Superior temporal gyrus (tissue), 1 donor: ENCODE measurements at regions not wholly inside any gene's neighbourhood (a gene's known extent, or its start where the extent isn't known, plus 50 kb on each side); places are given as distances from the start of the nearest gene placed in this dataset.

Experiments used
- DNase-seq: peaks from one replicate; pipeline ENCODE4 v3.0.0-alpha.2; 2016; ENCODE audit errors: extremely low spot score

GRCh38 chr4:12178614-12179610, 750.2 kb upstream of the HS3ST1 start:
- DNase-seq: no peak

DNA sequence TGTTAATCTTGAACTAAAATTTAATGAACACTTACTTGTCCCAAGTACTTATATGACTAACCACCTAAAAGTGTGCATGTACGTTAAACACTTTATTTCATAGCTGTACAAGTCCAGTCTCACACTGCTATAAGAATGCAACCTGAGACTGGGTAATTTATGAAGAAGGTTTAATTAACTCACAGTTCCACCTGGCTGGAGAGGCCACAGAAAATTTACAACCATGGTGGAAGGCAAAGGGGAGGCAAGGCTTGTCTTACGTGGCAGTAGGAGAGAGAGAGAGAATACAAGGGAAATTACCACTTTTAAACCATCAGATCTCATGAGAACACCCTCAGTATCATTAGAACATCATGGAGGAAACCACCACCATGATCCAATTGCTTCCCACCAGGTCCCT, 748.7 kb upstream of the HS3ST1 start:
- no peak for DNase-seq

- no peak for DNase-seq
Observed at GRCh38 chr4:12173496-12173895, 744.8 kb upstream of the HS3ST1 start.

DNA sequence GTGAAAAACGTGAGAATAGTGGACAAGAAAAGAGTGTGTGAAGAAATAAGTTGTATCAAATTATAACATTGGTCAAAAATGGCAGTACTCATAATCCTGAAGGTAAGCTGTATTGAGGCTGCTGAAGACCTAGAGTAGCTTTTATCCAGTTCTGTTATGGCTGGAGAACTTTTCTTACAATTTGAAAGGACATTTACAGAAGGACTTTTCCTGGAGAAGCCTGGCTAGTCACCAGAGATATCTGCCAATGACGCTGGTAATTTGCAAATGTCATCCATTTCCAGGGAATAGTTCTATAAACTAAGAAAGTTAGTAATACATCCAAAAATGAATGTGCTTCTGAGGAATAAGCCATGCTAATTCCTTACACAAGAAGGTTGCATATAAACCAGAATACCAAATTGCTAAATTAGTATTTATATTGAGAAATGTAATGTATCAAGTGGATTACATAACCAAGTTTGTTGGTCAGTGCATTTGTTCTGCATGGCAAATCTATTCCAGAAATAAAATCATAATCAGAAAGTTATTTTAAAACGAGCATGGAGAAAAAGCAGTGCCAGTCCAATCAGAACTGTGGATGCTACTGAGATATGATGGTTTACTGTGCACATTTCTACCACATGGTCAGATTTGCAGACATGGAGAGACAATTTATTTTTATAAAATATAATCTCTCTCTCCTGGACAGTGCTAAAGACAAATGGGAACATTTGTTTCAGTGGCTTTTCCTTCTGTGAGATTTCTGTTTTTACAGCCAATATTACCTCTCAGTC, 743.7 kb upstream of the HS3ST1 start:
- no peak for DNase-seq

- DNase-seq: no peak
Observed at GRCh38 chr4:12170308-12170707, 741.6 kb upstream of the HS3ST1 start.

DNA sequence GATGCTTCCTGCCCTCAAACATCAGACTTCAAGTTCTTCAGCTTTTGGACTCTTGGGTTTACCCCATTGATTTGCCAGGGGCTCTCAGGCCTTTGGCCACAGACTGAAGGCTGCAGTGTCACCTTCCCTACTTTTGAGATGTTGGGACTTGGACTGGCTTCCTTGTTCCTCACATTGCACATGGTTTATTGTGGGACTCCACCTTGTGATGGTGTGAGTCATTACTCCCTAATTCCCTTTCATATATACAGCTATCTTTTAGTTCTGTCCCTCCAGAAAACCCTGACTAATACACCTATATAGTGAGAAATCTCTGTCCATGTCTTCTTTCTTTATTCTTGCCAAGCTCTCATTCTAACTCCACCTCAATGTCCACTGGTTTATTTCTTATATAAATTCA, 736.9 kb upstream of the HS3ST1 start:
- no peak for DNase-seq

- DNase-seq: no peak
Observed at GRCh38 chr4:12146339-12146738, 717.6 kb upstream of the HS3ST1 start.

DNA sequence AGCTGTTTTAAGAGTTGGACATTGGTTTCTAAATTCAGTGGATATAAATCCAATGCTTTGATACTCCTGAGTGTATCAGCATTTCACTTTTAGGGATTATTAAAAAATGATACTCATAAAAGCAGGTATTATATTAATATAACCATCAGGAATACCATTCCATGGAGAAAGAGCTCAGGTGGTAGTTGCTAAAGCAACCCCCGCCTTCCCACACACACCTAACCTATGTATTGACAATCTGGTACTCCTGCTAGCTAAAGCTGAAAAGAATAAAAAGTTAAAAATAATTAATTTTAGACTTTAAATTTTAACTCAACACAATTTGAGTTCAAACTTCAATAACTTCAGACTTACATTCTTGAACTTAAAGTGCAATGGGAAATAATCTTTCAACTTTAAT, 717.1 kb upstream of the HS3ST1 start:
- DNase-seq: no peak

DNA sequence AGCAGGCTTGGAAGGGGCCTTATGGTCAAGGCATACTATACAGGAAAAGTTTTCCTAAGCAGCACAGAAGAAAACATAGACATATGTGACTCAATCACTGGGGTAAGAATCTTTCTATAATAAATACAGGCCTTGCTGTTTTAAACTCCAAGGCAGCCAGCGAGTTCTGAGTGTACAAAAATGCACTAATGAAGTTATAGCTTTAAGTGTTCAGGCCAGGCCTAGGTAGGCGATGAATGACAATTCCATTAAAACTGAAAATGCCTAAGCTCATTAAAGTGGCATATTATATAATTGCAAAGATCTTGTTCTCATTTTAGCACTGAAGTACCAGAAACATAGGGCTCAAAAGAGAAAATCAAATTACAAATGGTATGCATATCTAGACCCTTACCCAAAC, 716.4 kb upstream of the HS3ST1 start:
- DNase-seq: no peak

DNA sequence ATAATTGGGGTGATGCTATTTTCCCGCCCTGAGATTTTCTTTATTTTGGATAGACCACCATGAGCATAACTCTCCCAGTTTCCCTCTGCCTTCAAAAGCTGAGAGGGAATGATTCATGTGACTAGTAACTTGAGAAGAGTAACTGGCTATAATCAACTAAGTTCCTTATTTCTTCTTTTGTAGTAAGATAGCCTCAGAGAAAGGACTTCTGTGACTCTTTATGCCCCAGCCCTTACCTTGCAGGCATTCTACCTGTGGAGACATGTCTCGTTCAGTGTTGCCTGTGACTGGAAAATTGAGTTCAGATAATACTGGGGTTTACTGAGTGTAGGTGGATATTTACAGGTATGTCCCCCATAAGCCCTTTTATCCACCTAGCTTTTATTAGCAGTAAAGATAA, 715.4 kb upstream of the HS3ST1 start:
- DNase-seq: no peak

DNA sequence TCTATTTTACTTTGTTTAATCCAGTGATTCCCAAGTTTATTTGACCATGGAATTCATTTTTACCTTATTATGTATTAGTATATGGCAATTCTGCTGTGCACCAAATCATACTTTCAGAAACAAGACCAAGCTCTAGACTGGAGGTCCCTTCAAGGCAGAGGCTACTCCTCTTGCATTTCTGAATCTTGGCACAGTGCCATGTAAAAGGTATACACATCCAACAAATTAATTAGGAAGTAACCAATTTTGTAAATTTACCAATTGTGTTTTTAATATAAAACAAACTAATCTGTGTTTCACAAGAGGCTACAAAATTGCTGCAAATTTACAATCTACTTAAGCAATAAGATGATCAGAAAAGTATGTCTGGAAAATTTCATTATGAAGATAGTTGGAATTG, 712.2 kb upstream of the HS3ST1 start:
- no peak for DNase-seq

DNA sequence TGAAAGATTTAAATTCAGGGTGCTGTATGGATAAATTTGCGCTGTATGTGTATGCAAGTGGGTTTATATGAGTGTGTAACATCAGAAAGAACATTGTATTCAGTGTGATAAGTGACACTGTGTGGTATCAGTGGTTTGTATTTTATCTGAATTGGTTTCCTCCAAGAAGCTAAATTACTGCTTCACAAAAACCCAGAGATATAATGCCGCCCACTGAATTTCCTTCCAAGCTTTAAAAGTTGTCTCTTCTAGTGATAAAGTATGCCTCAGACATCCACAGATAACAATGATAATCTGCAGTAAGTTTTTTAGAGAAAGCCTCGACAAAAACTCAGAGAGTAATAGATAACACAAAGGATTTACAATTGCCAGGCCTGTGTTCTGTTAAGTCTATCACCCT, 710.6 kb upstream of the HS3ST1 start:
- no peak for DNase-seq

- no peak for DNase-seq
Observed at GRCh38 chr4:12138488-12138887, 709.8 kb upstream of the HS3ST1 start.

- no peak for DNase-seq
Observed at GRCh38 chr4:12137575-12137974, 708.9 kb upstream of the HS3ST1 start.

- DNase-seq: no peak
Observed at GRCh38 chr4:12126474-12126873, 697.8 kb upstream of the HS3ST1 start.

DNA sequence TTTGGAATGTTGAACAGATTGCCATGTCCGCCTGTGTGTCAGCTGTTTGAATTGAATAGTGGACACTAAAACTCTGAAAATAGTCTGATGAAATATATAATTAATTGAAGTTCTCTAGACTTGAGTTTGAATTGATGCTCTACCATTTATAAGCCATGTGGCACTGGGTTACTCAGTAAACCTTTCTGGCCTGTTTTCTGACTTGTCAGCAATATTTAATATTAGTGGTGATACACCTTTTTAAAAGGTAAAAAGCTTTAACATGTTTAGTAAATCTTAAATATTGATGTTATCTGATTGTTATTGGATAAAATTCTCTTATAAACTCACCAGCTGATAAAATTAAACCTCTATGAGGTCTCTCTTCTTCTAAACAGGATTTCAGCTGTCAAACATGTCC, 695.4 kb upstream of the HS3ST1 start:
- no peak for DNase-seq

GRCh38 chr4:12123707-12124106, 695.0 kb upstream of the HS3ST1 start:
- DNase-seq: no peak

- no peak for DNase-seq
Observed at GRCh38 chr4:12122316-12122715, 693.6 kb upstream of the HS3ST1 start.

DNA sequence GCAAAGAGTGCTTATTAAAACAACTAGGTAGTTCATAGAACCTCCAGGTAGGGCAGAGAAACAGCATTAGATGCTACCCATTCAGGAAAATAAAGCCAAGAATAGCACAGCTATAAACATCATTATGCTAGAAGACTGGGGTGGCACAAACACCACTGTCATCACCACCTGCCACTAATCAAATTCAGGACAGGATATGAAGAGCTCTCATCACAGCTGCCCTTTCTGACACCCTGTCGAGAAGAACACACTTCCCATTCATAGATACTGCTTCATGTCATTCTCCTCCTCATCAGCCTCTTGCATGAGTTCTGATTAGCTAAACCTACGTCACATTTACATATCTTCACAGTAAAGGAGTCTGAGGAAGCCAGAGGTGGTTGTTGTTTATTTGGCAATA, 692.3 kb upstream of the HS3ST1 start:
- no peak for DNase-seq

DNA sequence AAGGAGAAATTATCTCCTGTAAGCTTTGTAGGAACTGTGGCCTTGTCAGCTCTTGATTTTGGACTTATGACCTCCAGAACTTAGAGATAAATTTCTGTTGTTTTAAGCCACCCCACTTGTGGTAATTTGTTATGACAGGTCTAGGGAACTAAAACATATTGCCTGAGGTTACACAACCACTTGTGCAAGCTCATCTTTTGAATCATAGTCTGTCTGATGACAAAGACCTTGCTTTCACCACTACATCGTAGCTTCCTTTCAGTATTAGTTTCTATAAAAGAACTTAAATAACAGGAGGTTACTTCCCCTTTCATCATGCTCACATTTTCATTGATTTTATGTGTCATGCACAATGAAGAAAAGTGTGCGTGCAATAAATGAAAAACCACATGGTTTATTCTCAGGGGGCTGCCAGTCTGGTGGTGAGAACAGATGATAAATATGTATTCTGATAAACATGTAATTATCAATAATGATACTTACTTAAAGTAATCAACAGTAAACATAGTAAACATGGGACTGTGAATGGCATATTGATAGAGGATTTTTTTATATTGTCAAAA, 690.0 kb upstream of the HS3ST1 start:
- DNase-seq: no peak

- DNase-seq: no peak
Observed at GRCh38 chr4:12116009-12116552, 687.4 kb upstream of the HS3ST1 start.

DNA sequence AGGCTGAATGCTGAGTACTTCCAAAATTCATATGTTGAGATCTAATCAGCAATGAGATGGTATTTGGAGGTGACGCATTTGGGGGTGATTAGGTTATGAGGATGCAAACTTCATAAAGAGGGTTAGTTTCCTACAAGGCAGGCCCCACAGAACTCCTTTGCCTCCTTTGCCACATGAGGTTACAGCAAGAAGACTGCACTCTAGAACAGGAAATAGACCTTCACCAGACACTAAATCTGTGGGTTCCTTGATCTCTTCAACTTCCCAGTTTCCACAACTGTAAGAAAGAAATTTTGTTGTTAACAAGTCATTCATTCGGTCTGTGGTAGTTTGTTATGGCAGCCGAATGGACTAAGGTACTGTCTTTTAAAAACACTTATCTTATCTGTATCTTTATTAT, 681.9 kb upstream of the HS3ST1 start:
- no peak for DNase-seq
